Ascending aorta (tissue), 2 donors: ENCODE measurements at regions not wholly inside any gene's neighbourhood (a gene's known extent, or its start where the extent isn't known, plus 50 kb on each side); places are given as distances from the start of the nearest gene placed in this dataset.

ENCODE experiments used
- DNase-seq, 2 donors: peaks; one replicate each; pipeline ENCODE4 v3.0.0-alpha.2; 2019; ENCODE audit warnings: low spot score in 2 of 2
- H3K27ac ChIP-seq, 2 donors: fragments of 200-600 bp; sonication (generic); one replicate each; pipeline ENCODE4 v1.5.1; 2016 to 2017; ENCODE audit warnings: mild to moderate bottlenecking in 1 of 2
- H3K27me3 ChIP-seq: fragments of 200-600 bp; sonication (generic); one replicate; pipeline ENCODE4 v1.5.1; 2017
- H3K36me3 ChIP-seq, 2 donors: fragments of 200-600 bp; sonication (generic); one replicate each; pipeline ENCODE4 v1.5.1; 2016
- H3K4me1 ChIP-seq, 2 donors: fragments of 200-600 bp; sonication (generic); one replicate each; pipeline ENCODE4 v1.5.1; 2016 to 2017; ENCODE audit warnings: mild to moderate bottlenecking in 1 of 2
- H3K4me3 ChIP-seq, 2 donors: fragments of 200-600 bp; sonication (generic); one replicate each; pipeline ENCODE4 v1.5.1; 2016 to 2017; ENCODE audit warnings: mild to moderate bottlenecking in 1 of 2
- H3K9me3 ChIP-seq, 2 donors: fragments of 200-600 bp; sonication (generic); one replicate each; pipeline ENCODE4 v1.5.1; 2016
- CTCF ChIP-seq, 3 experiments: fragments of 200-600 bp in 2 of 3; fragments of 450-650 bp in 1 of 3; sonication (generic) in 2 of 3; IDR thresholded peaks; one replicate each; pipeline ENCODE4 v1.5.1; 2016 to 2019; ENCODE audit warnings: antibody characterized with exemption in 3 of 3, mild to moderate bottlenecking in 1 of 3, moderate library complexity in 1 of 3
- intact Hi-C: fragments of 100-400 bp; cut with DNase I; formaldehyde crosslinking; loops from one replicate; pipeline ENCODE4 v1.15.1; 2023

GRCh38 chr17:52762147-52762793 lies 603.8 kb upstream of the CA10 start:
- H3K9me3 ChIP-seq: no peaks in the 10 kb centered on the region
- no peaks in the 10 kb centered on the region for H3K27me3 ChIP-seq
- DNase-seq: no peak
- TF ChIP-seq CTCF (IDR thresholded peaks at IDR 0.05): no peak
- H3K36me3 ChIP-seq: no peaks in the 10 kb centered on the region
- intact Hi-C loops: no loop called here
- no peak overlapping the region for H3K27ac ChIP-seq
- H3K4me3 ChIP-seq: no peak overlapping the region
- no peaks in the 10 kb centered on the region for H3K4me1 ChIP-seq

- no peak for TF ChIP-seq CTCF (IDR thresholded peaks at IDR 0.05)
- Histone ChIP-seq H3K9me3 (no peaks in the 10 kb centered on the region), H3K4me1 (no peaks in the 10 kb centered on the region), H3K27ac (no peak overlapping the region), H3K36me3 (no peaks in the 10 kb centered on the region), H3K4me3 (no peak overlapping the region), H3K27me3 (no peaks in the 10 kb centered on the region)
- DNase-seq: no peak
- intact Hi-C loops: loop anchor here (10.0 kb wide), 1 partner anchor 65 kb away; no protein-coding TSS in a partner anchor
These were observed 601.4 kb upstream of the CA10 start for GRCh38 chr17:52759864-52760263.

GRCh38 chr17:52758481-52758880 lies 600.0 kb upstream of the CA10 start:
- no peak for DNase-seq
- H3K27me3 ChIP-seq: no peaks in the 10 kb centered on the region
- H3K4me1 ChIP-seq: no peaks in the 10 kb centered on the region
- no peak overlapping the region for H3K27ac ChIP-seq
- H3K4me3 ChIP-seq: no peak overlapping the region
- TF ChIP-seq CTCF (IDR thresholded peaks at IDR 0.05): no peak
- H3K36me3 ChIP-seq: no peaks in the 10 kb centered on the region
- H3K9me3 ChIP-seq: no peaks in the 10 kb centered on the region
- intact Hi-C loops: loop anchor here (10.0 kb wide), 1 partner anchor 64 kb away; no protein-coding TSS in a partner anchor

GRCh38 chr17:52756746-52757145 lies 598.2 kb upstream of the CA10 start:
- DNase-seq: no peak

GRCh38 chr17:52754838-52755237 lies 596.3 kb upstream of the CA10 start:
- Histone ChIP-seq H3K9me3 (no peaks in the 10 kb centered on the region), H3K27me3 (no peaks in the 10 kb centered on the region), H3K27ac (no peak overlapping the region), H3K36me3 (no peaks in the 10 kb centered on the region), H3K4me1 (no peaks in the 10 kb centered on the region), H3K4me3 (no peak overlapping the region)
- TF ChIP-seq CTCF (IDR thresholded peaks at IDR 0.05): no peak
- intact Hi-C loops: loop anchor here (10.0 kb wide), 1 partner anchor 60 kb away; no protein-coding TSS in a partner anchor
- no peak for DNase-seq

More at GRCh38 chr17:52756746-52757145, 598.2 kb upstream of the CA10 start:
- intact Hi-C loops: loop anchor here (10.0 kb wide), 1 partner anchor 62 kb away; no protein-coding TSS in a partner anchor
- no peaks in the 10 kb centered on the region for H3K27me3 ChIP-seq
- H3K36me3 ChIP-seq: no peaks in the 10 kb centered on the region
- H3K27ac ChIP-seq: no peak overlapping the region
- H3K9me3 ChIP-seq: no peaks in the 10 kb centered on the region
- no peaks in the 10 kb centered on the region for H3K4me1 ChIP-seq
- no peak for TF ChIP-seq CTCF (IDR thresholded peaks at IDR 0.05)
- no peak overlapping the region for H3K4me3 ChIP-seq
